TTC549 (cell line): ENCODE measurements at regions not wholly inside any gene's neighbourhood (a gene's known extent, or its start where the extent isn't known, plus 50 kb on each side); places are given as distances from the start of the nearest gene placed in this dataset.

Source experiments
- FAIRE-seq: peaks from 2 replicates; lab custom pipeline; 2012; peaks lifted over from hg19 to GRCh38; lab: Jason Lieb, UNC

DNA sequence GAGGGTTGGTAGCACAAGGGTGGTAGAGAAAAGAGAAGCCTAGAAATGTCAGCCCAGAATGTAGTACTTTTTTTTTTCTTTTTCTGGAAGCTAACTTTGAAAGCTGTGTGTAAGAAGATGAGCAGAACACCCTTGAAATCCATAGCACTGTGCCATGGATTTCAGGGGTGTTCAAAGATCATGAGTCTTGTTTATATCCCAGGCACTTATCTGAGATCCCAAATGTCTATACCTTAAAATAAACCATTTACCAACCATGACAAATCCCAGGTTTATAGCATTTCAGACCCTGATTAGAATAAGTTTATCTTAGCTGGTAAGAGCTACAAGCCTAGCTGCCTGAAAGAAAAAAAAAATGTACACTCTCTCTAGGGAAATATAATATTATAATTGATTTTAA is 389.9 kb upstream of the ANXA10 start:
- no peak for FAIRE-seq

DNA sequence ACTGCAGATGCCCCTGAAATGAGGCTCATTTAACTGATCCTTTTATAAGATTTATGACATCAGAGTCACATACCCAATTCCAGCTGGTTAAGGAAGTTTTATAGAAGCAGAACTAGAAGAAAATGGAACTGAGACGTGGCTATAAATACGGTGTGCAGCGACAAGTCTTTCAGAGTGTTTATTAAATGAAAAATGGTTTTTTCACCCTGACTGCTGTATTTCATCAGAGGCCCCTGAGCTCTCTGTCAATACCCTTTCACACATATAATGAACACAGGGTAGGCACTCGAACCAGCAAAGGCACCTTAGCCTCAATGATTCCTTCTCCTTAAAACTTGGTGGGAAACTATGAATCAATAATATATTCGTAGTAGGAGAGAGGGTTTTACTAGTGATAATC is 380.8 kb upstream of the ANXA10 start:
- no peak for FAIRE-seq

DNA sequence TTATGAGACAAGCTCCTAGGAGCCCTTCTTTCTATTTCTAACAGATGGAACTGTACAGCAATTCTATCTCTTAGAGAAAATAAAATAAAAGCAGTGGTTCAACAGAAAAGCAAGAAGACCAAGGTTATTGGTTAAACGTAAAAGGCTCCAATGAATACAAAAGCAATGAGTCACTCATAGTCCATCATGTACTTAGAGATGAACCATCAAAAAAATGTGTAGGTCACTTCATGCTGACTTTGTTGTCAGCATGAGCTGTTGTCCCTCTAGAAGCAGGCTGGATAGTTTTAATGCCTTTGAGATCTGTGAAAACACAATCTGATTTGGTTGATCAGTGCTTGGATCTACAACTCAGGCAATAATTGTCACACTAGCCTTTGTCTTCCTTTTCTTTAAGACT is 378.6 kb upstream of the ANXA10 start:
- no peak for FAIRE-seq

DNA sequence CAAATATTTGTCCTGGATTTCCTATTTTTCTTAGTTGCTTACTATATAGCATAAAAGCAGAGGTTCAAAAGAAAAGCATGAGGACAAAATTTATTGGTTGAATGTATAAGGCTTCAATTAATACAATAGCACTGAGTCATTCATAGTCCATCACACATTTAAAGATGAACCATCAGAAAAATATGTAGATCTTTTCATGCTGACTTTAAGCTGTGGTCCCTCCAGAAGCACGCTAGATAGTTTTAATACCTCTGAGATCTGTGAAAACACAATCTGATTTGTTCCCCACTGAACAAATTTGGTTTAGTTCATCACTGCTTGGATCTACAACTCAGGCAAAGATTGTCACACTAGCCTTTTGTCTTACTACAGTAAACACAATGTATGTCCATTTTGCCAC is 377.2 kb upstream of the ANXA10 start:
- FAIRE-seq = no peak

DNA sequence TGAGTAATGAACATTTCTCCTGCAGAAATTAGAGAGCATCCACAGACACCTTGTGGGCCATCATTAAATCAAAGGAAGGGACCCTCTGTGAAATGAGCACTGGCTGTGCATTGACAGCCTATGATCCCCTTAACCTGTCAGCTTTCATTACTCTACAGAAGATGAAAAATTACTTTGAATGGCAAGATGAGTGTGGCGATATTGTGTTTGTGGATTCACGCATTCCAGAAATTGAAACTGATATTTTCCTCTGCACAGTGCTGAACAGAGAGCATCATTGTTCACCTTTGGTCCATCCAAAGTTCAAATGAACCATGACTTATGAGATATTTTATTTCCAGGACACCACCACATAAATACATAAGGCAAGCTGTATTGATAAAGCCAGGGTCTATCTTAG is 374.8 kb upstream of the ANXA10 start:
- FAIRE-seq = no peak

DNA sequence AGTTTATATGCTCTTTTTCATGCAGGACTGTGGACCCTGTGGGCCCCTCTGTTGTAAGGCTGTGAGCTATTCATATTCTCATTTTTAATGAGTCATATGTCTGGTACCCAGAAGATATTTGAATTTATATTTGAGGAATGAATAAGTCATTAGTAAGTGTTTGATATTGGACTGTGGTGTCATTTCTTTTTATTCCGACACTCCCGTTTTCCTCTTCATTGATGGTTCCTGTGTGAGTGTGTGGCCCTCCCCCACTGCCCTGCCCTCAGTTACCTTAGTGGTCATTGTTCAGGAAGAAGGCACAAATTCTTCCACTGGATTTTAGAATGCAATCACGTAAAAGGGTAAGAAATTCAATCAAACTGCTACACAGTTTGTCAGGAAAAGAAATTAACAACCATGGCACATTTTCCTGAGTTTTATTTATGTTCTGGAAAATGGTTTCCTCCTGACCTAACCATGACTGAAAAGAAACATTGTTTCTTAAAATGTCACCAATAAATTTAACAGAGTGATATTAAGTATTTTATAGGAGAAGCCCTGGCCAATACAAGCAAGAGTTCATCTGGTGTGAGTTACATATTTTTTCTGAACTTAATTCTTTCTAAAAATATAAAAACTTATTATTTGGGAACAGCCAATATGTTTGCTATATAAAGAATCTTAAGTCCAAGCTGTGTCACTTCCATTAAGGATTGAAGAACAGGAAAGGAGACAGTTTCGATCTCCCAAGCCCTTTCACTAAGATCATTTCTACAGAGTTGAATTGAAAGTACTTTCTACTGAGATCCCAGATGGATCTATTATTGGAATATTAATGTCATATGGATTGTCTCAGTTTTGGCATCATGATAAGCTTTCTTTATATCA is 370.5 kb upstream of the ANXA10 start:
- no peak for FAIRE-seq

DNA sequence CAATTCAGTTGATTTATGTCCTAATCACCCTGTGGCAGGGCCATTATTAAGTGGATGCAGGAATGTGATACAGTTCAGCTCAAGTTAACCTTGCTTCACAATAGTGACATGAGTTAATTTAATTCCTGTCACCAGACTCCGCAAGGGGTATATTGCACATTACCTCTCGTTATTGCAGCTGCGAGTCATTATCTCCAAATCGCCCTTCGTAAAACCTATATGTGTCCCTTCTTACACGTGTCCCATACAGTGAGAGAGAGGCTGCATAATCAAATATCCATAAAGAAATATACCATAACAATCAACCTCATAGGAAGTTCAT is 369.9 kb upstream of the ANXA10 start:
- no peak for FAIRE-seq

DNA sequence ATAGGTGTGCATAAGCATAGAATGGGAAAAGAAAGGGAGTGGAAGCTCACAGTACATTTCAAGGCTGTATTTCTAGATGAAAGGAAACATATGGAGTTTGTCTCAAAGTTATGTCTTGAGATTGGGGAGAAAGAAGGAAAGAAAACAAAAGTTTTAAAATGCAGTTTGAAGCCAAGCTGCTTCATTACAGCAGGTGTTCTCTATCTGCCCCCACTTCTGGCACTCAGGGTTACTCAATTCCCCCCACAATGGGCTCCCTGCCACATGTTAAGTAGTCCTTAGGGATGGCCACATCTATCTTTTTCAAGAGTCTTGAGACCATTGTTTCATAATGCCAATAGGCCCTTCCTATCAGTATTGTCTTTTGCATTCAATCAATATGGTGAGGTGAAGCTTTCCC is 367.4 kb upstream of the ANXA10 start:
- no peak for FAIRE-seq

DNA sequence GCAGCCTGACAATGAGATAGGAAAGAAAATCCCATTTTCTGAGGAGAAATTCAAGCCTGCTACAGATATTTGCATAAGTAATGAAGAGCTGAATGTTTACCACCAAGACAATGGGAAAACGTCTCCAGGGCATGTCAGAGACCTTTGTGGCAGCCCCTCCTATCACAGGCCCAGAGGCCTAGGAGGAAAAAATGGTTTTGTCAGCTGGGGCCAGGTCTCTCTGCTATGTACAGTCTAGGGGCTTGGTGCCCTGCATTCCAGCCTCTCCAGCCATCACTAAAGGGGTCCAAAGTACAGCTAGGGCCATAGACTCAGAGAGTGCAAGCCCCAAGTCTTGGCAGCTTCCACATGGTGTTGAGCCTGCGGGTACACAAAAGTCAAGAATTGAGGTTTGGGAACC is 361.6 kb upstream of the ANXA10 start:
- FAIRE-seq = no peak

DNA sequence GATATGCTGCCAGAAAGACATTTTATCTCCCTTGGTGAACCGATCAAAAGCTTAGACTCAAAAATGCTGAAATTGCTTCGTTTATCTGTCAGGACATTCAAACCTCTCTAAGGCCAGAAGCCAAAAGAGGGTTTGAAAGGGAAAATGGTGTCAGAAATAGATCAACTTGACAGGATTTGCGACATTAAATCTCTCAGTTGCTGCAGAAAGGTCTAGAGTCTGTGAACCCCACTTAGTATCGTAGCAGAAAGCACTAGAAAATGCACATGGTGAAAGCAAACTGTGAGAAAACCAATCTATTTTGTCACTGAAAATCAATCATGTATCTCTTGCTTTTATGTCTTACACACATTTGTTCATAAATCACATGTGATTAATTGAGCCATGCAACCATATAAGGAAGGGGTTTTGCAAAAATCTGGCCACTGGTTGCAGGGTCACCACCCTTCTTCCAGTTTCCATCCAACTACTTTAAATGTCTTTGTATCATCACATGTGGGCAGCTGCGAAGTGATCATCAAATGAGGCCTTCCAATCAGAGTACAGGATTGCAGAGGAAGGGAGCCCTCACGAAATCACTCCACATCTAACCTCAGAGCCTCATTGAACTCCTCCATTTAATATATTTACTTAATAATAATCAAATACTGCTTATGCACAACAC is 347.2 kb upstream of the ANXA10 start:
- FAIRE-seq = no peak

DNA sequence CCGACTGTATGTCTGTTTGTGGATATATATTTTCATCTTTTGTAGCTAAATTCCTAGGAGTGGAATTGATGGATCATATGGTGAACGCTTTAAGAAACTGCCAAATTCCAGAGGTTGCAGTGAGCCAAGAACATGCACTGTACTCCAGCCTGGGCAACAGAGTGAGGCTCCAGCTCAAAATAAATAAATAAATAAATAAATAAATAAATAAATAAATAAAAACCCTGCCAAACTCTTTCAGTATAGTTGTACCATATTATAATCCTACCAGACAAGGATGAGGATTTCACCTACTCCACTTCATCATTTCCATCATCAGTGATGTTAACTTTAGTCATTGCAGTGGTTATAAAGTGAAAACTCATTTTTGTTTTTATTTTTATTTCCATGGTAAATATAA is 325.1 kb upstream of the ANXA10 start:
- no peak for FAIRE-seq

DNA sequence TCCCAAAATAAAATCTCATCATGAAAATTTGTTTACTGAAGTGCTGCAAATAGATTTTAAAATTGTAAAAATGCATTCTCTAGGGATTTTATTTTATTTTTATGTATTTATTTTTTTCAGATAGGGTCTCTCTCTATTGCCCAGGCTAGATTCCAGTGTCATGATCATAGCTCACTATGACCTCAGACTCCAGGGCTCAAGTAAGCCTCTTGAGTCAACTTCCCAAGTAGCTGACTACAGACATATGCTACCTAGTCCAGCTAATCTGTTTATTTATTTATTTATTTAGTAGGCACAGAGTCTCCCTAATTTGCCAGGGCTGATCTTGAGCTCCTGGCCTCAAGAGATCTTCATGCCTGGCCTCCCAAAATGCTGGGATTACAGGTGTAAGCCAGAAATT is 317.7 kb upstream of the ANXA10 start:
- FAIRE-seq = no peak

DNA sequence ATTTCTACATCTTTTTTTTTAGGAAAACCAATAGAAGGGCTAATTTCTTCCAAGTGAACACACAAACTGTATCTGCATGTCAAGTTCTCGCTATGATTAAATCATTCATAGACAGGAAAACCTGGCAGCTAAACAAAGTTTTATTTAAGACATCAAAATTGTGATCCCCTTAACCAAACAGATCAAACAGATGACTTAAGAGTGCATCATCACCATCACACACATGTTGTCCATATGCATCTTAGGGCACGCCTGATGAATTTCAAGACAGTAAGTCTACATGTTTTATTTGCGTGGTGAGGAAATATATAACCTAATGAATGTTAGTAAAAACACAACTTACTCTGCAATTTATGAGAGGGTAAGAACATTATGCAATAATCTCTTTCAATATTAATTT is 317.0 kb upstream of the ANXA10 start:
- FAIRE-seq = no peak

DNA sequence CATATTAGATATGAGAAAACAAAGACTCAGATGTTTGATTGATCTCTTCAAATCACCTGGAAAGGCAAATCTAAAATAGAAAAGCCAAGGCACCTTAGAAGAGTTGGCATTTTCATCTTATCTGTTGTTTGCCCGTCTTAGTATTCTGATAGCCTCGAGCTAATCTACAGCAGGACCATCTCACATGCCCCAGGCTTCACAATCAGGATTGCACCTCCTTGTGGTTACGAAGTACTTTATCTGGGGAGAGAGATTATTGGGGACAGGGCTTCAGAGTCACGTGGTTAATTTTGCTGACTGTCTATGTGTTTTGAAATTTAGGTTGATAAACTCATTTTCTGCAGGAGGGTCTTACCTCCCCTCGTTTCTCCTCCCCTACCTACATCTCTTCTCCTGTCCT is 313.1 kb upstream of the ANXA10 start:
- FAIRE-seq = no peak

DNA sequence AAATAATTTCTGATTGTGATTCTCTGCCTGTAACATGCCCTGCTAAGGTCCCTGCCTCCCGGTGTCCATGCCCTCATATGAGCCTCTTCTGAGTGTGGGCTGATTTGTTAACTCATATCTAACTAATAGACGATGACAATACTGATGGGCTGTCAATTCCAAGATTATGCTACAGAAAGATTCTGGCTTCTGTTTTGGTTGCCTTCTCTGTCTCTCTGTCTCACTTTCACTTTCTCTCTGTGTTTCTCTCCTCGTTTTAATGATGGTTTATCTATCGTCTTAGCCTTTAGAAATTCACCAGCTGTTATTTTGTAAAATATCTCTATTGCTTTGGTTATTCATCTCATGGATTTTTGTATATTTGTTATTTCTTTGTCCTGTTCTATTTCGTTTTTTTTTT is 312.5 kb upstream of the ANXA10 start:
- no peak for FAIRE-seq

DNA sequence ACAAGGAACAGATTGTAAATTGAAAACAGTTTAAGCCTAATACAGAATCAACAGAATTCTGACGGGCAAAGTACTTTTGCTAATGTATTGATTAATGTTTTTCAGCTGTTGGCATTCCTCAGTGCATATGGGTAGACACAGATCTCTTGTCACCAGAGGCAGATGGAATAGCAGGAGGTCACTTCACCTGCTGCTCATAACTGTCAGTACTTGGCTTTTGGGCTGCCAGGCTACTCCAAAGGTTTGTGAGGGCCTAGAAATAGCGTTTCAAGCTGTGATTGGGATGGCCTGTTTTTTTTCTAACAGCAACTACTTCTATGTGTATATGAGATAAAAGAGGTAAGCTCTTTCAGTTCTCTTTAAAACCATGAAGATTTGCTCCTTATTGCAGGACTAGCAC is 307.5 kb upstream of the ANXA10 start:
- FAIRE-seq = no peak

DNA sequence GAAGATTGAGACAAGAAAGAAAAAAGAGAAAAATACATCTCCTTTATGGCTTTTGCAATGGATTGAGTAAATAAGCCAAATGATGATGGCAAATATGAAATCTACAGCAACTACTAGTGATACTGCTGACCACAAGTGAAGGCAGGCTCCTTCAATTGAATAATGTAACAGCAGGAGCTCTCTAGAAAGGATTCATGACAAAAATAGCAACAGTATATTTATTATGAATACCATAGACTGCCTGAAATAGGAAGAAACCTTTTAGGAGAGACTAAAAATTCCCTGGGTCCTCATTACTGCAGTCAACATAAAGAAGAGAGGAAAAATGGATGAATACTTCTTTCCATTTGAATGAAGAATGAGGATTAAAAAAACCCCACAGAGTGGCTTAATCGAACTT is 306.8 kb upstream of the ANXA10 start:
- FAIRE-seq = no peak

DNA sequence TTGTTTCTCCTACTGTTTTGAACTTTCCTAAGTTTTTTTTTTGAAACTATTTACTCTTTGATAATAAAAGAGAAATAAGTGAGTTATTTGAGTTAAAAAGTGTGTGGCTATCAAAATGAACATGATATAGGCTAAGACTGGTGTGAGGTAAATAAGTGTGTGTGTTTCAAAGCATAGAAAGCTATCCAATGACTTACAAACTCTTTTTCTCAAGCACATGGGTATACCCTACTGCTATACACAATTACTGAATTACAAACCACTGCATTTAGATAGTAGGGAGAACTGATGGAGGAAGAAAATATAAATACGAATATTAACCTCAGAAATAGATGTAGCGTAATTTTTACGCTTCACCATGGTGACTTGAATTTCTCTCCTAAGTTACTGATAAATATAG is 305.8 kb upstream of the ANXA10 start:
- FAIRE-seq = no peak

DNA sequence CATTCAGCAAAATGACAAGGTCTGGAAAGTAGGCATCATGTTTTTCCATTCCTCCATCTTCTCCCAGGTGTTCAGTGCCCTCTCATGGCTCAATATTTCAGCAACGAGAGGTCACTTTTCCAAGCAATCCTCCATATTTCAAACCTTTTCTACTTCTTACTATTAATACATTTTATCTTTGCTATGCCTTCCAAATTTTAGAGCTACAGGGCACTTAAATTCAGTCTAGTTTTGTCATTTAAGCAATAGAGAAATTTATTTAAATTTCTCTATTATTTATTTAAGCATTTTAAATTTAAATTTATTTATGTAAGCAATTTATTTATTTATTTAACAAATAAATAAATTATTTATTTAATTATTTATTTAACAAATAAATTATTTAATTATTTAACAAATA is 305.1 kb upstream of the ANXA10 start:
- no peak for FAIRE-seq

DNA sequence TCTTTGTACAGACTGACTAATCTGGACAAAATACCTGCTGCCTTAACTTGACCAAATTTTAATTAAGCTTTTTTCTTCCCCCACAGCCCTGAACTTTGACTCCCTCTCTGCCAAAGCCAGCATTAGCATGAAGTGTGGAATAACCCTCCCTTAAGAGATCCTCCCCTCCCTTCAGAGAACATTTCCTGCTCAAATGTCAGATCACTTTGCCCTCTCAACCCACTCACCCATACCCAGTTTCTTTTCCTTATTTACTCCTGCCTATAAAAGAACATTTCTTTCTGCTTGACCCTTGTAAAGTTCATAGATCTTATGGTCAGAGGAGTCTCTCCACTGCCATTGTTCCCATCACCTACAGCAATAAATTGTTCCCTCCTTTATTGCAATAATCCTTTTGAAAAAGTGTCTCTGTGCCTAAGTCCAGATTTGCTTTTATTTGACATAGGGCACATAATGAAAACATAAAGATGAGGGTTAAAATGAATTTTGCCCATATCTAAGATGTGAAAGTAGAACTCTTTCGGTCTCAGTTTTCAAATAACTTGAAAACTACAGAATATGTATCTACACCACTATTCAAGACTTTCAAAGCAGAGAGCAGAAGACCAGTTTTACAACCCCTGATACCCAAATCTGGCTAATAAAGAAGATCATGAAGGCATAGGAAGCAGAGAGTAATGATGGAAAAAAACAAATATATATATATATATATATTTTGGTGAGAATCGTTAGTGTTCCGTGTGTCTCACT is 289.7 kb upstream of the ANXA10 start:
- FAIRE-seq = no peak

DNA sequence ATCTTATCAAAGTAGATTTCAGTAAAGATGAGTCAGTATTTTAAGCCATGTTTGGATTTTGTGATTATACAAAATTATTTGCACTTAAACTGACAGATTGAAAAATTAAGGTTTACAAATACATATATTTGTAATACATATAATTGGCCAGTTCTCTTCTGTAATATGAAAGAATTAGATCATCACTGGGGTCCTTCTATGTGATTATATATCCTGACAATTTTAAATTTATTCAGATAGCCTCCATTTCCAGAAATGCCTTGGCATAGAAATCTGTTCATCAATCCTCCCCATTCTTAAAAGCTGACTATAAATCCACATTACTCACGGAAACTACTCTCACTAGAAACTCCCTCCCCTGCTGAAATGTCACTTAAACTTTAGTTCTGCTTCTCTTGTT is 280.4 kb upstream of the ANXA10 start:
- FAIRE-seq = no peak

DNA sequence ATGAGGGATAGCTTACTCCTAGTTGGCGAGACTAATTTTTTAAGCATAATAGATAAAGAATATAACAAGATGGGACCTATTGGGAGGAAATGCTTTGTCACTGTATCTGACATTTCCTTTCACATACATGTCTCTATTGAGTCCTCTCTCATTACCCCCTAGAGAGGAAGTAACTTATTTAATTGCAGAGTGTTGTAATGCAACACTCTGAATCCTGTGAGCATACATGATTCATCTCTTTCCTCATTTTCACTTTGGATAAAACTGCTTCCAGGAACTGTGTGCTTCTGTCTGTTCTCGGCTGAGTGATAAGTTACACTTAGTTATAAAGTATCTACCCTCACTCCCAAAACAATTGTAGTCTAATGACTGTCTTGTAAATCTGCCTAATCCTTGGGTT is 266.1 kb upstream of the ANXA10 start:
- no peak for FAIRE-seq

DNA sequence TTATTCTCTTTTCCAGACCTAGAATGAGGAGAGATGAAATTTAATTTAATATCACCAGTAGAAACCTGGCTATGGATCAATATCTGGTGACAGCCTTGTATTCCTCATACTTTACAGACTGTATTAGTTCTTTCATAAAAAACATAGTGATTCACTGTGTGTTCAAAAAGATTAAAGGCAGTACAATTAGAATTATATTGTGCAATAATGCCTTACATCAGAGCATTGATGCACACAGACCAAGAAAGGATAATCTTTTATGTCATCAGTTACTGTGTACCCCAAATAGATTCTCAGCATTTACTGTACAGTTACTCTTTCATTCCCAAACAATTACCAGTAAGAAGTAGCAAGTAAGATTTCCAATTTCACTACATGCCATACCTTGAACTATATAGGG is 260.5 kb upstream of the ANXA10 start:
- FAIRE-seq = no peak

DNA sequence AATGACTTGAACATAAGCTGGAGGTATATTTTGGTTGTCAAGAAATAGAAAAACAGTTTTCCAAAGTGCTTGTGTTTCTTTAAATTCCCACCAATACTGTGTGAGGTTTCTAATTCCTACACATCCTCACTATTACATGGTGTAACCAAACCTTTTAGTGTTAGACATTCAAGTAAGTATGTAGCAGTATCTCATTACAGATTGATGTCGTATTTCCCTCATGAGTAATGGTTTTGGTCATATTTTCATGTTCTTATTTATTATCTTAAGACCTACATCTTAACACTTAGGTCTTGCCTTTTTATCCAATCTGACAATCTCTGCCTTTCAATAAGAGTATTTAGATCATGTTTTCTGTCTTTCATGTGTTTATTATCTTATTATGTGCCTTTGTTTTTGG is 253.7 kb upstream of the ANXA10 start:
- FAIRE-seq = no peak
